GM12874 (cell line): ENCODE measurements at regions not wholly inside any gene's neighbourhood (a gene's known extent, or its start where the extent isn't known, plus 50 kb on each side); places are given as distances from the start of the nearest gene placed in this dataset.

Experiments
- CTCF ChIP-seq: IDR thresholded peaks from 2 replicates; pipeline ENCODE4 v1.5.1; 2011; ENCODE audit warnings: low read depth, mild to moderate bottlenecking, control low read depth, low read length, moderate library complexity; ENCODE audit not compliant: insufficient read depth

DNA sequence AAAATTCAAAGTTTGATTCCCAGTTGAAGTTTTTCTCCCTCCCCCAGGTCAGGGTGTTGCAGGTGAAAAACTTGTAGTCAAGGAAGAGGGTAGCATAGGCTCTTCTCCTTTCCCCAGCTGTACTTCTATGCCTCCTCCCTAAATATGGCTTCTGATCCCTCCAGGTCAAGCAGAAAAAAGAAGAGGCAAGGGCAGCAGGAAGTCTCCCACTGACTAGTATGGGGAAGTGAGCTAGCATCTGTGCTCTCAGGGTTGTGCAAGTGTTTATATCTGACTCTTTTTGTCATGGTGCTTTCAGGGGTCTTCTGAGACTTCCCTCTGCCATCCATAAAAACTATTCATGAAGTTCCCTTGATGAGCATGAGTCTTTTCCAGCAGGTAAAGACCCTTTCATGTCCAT lies 76.0 kb downstream of the ATPSCKMT start:
- no peak for TF ChIP-seq CTCF

- TF ChIP-seq CTCF = no peak
Observed at GRCh38 chr5:10172247-10172646, 77.4 kb downstream of the ATPSCKMT start.

GRCh38 chr5:10169359-10169758 lies 80.3 kb downstream of the ATPSCKMT start:
- no peak for TF ChIP-seq CTCF

- TF ChIP-seq CTCF = no peak
Observed at GRCh38 chr5:10168254-10168653, 81.4 kb downstream of the ATPSCKMT start.

GRCh38 chr5:10167806-10168205 lies 81.9 kb downstream of the ATPSCKMT start:
- TF ChIP-seq CTCF = no peak

DNA sequence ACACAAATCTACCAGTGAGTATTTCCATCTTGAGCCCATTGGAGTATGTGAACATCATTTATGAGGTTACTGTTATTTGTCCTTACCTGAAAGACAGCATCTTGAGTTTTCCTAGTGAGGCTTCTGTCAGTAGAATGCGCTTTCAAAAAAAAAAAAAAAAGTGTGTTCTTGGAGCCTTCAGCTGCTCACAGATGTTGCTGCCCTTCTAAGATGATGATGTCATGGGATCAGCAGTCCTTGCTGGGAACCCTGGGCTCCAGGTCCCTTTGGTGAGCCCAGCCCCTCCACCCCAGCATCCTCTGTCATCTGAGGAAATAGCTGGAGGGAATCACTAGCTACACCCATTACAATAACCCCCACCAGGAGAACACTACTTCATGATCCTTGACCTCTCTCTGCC lies 83.3 kb downstream of the ATPSCKMT start:
- TF ChIP-seq CTCF = no peak

GRCh38 chr5:10162468-10162867 lies 87.2 kb downstream of the ATPSCKMT start:
- no peak for TF ChIP-seq CTCF

- TF ChIP-seq CTCF = no peak
Observed at GRCh38 chr5:10161778-10162177, 87.9 kb downstream of the ATPSCKMT start.
